Endothelial cell of umbilical vein (primary cell): ENCODE measurements at regions not wholly inside any gene's neighbourhood (a gene's known extent, or its start where the extent isn't known, plus 50 kb on each side); places are given as distances from the start of the nearest gene placed in this dataset.

Experiments
- BruUV-seq: library from RNA; stranded (reverse); fragments of 400-500 nt; replicated peaks from 2 replicates; lab custom pipeline; 2021; lab: Mats Ljungman, UMichigan
- CTCF ChIA-PET: fragments of 300-600, 350-600 bp; sonication (Branson Sonifier 250); formaldehyde crosslinking; loops from one replicate; lab custom pipeline; 2021; ENCODE audit warnings: antibody characterized with exemption, inconsistent platforms; lab: Charles Lee
- POLR2A ChIA-PET: fragments of 300-600, 350-600 bp; sonication (Branson Sonifier 250); formaldehyde crosslinking; loops from one replicate; lab custom pipeline; 2021; ENCODE audit warnings: antibody characterized with exemption, inconsistent platforms; lab: Charles Lee
- DNase-seq: peaks from one replicate; pipeline ENCODE4 v3.0.0-alpha.2; 2011; ENCODE audit warnings: low read depth, low spot score
- FAIRE-seq: peaks from 2 replicates; lab custom pipeline; 2011; peaks lifted over from hg19 to GRCh38; lab: Jason Lieb, UNC
- H2AFZ ChIP-seq: 2 replicates; pipeline ENCODE4 v1.6.0; 2012; ENCODE audit warnings: low read depth, low read length, control low read depth, inconsistent platforms
- H3K27ac ChIP-seq: 2 replicates; pipeline ENCODE4 v1.5.1; 2011; ENCODE audit warnings: low read depth, mild to moderate bottlenecking, control low read depth, low read length, moderate library complexity; ENCODE audit not compliant: insufficient read depth
- H3K27me3 ChIP-seq, 2 experiments: 2 replicates each; pipeline versions ENCODE4 v1.6.0 to v1.6.1; 2011; ENCODE audit warnings: low read length in 2 of 2, mixed read lengths in 1 of 2; ENCODE audit not compliant: control insufficient read depth in 2 of 2, insufficient read depth in 2 of 2
- H3K36me3 ChIP-seq, 2 experiments: 2 replicates in 1 of 2; 3 replicates in 1 of 2; pipeline ENCODE4 v1.5.1; 2011; ENCODE audit warnings: low read length in 2 of 2, mild to moderate bottlenecking in 1 of 2, moderate library complexity in 1 of 2; ENCODE audit not compliant: control insufficient read depth in 2 of 2, insufficient read depth in 2 of 2; ENCODE audit errors: extremely low read depth in 1 of 2
- H3K4me1 ChIP-seq: 3 replicates; pipeline ENCODE4 v1.5.1; 2011; ENCODE audit warnings: mild to moderate bottlenecking, low read length; ENCODE audit not compliant: control insufficient read depth, insufficient read depth; ENCODE audit errors: extremely low read depth
- H3K4me2 ChIP-seq: 2 replicates; pipeline ENCODE4 v1.6.1; 2011; ENCODE audit warnings: low read length, control low read depth, mixed read lengths; ENCODE audit not compliant: insufficient read depth
- H3K4me3 ChIP-seq, 3 experiments: fragments of 200-600 bp in 1 of 3; sonication (generic), shearing (Covaris generic) in 1 of 3; replicated peaks in 1 of 3; 2 replicates each; pipeline ENCODE4 v1.5.1; 2011 to 2016; ENCODE audit warnings: control low read depth in 3 of 3, low read length in 3 of 3, mild to moderate bottlenecking in 2 of 3, inconsistent platforms in 1 of 3, low read depth in 1 of 3, moderate library complexity in 1 of 3; ENCODE audit not compliant: insufficient read depth in 1 of 3
- H3K79me2 ChIP-seq: 2 replicates; pipeline ENCODE4 v1.6.0; 2012; ENCODE audit warnings: low read length, inconsistent platforms; ENCODE audit not compliant: control insufficient read depth, insufficient read depth
- H3K9ac ChIP-seq: replicated peaks from 2 replicates; pipeline ENCODE3; 2011; ENCODE audit warnings: low read length, control low read depth; ENCODE audit not compliant: insufficient read depth; ENCODE audit errors: extremely low read depth
- H3K9me1 ChIP-seq: replicated peaks from 3 replicates; pipeline ENCODE4 v1.6.0; 2011; ENCODE audit warnings: mild to moderate bottlenecking, low read length; ENCODE audit not compliant: control insufficient read depth, insufficient read depth; ENCODE audit errors: extremely low read depth
- H3K9me3 ChIP-seq: replicated peaks from 2 replicates; pipeline ENCODE4 v1.5.1; 2012; ENCODE audit warnings: low read length, inconsistent platforms; ENCODE audit not compliant: control insufficient read depth, insufficient read depth
- H4K20me1 ChIP-seq: replicated peaks from 2 replicates; pipeline ENCODE3; 2011; ENCODE audit warnings: mild to moderate bottlenecking, low read length; ENCODE audit not compliant: control insufficient read depth, insufficient read depth; ENCODE audit errors: extremely low read depth
- EZH2 ChIP-seq: IDR thresholded peaks from 2 replicates; pipeline ENCODE4 v1.6.1; 2012; ENCODE audit warnings: borderline replicate concordance, low read depth, mild to moderate bottlenecking, moderate library complexity, low read length, inconsistent platforms; ENCODE audit not compliant: severe bottlenecking
- FOS ChIP-seq: IDR thresholded peaks from 2 replicates; pipeline ENCODE4 v1.6.1; 2011; ENCODE audit warnings: mild to moderate bottlenecking, low read length, moderate library complexity, borderline replicate concordance; ENCODE audit not compliant: insufficient read depth
- GATA2 ChIP-seq: IDR thresholded peaks from 2 replicates; pipeline ENCODE4 v1.7.0; 2011; ENCODE audit warnings: low read depth, mild to moderate bottlenecking, moderate library complexity, mixed read lengths, low read length; ENCODE audit not compliant: insufficient read length, insufficient read depth
- JUN ChIP-seq: IDR thresholded peaks from 2 replicates; pipeline ENCODE4 v1.6.1; 2011; ENCODE audit warnings: borderline replicate concordance, low read depth; ENCODE audit not compliant: insufficient read length, insufficient read depth
- MYC ChIP-seq: IDR thresholded peaks from one replicate; pipeline ENCODE4 v1.6.1; 2011; ENCODE audit warnings: mild to moderate bottlenecking, low read depth, low read length
- POLR2A ChIP-seq: IDR thresholded peaks from 2 replicates; pipeline ENCODE4 v1.6.1; 2012; ENCODE audit warnings: low read depth, mild to moderate bottlenecking, control low read depth, low read length
- POLR2AphosphoS5 ChIP-seq: IDR thresholded peaks from 2 replicates; pipeline ENCODE4 v1.6.1; 2012; ENCODE audit warnings: low read depth, mild to moderate bottlenecking, control low read depth, low read length, moderate library complexity; ENCODE audit not compliant: insufficient read depth
- dilution Hi-C: fragments of 300-500 bp; cut with MboI; formaldehyde crosslinking; loops from one replicate; pipeline ENCODE4 v1.15.0; 2019; ENCODE audit warnings: low sequenced_read_pairs; ENCODE audit not compliant: extremely low pct_ligation_motif_present
- intact Hi-C: fragments of 100-400 bp; cut with micrococcal nuclease; formaldehyde crosslinking; loops from one replicate; pipeline ENCODE4 v1.10.0; 2022
- TF ChIP-seq, protein P1 (sequence below): IDR thresholded peaks from 2 replicates; pipeline ENCODE4 v1.6.1; 2011; ENCODE audit not compliant: insufficient read depth, insufficient read length
- TF ChIP-seq, protein P2 (sequence below), 2 donors: IDR thresholded peaks; 1 replicate in 1 of 2; 2 replicates in 1 of 2; pipeline ENCODE4 v1.5.1; 2011; ENCODE audit warnings: low read length in 2 of 2, mild to moderate bottlenecking in 2 of 2, moderate library complexity in 2 of 2, control low read depth in 1 of 2, inconsistent platforms in 1 of 2, low read depth in 1 of 2; ENCODE audit not compliant: insufficient read depth in 1 of 2; ENCODE audit errors: extremely low read depth in 1 of 2

DNA sequence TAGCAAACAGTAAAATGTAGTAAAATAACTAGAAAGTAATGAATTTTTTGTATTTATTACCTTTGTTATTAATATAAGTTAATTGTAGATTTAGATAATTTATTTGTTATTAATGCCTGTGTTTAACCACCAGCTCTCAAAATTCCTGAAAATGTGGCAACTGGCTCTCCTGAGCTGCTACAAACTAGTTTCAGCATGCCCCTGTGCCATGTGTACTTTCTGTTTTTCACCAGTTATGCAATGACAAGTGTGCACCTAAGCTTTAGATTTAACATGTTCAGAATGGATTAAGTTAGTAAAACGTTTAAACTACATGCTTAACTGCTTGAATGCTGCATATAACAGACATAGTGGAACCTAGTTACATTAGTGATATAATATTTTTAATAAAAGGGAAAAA is 88.1 kb downstream of the POSTN start:
- Histone ChIP-seq H3K27ac (no peak overlapping the region), H3K4me1 (no peaks in the 10 kb centered on the region), H3K9me1 (no peaks in the 10 kb centered on the region), H3K27me3 (no peaks in the 10 kb centered on the region), H3K4me3 (no peak overlapping the region), H3K36me3 (no peaks in the 10 kb centered on the region), H3K4me2 (no peak overlapping the region), H2AFZ (no peak overlapping the region), H3K79me2 (no peaks in the 10 kb centered on the region), H3K9ac (no peak overlapping the region), H3K9me3 (no peaks in the 10 kb centered on the region), H4K20me1 (no peaks in the 10 kb centered on the region)
- POLR2A ChIA-PET = no interaction called here
- FAIRE-seq = no peak
- TF ChIP-seq JUN = no peak
- no peak for TF ChIP-seq GATA2
- TF ChIP-seq, protein P1, sequence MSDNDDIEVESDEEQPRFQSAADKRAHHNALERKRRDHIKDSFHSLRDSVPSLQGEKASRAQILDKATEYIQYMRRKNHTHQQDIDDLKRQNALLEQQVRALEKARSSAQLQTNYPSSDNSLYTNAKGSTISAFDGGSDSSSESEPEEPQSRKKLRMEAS = no peak
- TF ChIP-seq POLR2A = no peak
- BruUV-seq = no TSS peak
- intact Hi-C loops (no loop called here), dilution Hi-C loops (no loop called here)
- no peak for DNase-seq
- CTCF ChIA-PET = no interaction called here

DNA sequence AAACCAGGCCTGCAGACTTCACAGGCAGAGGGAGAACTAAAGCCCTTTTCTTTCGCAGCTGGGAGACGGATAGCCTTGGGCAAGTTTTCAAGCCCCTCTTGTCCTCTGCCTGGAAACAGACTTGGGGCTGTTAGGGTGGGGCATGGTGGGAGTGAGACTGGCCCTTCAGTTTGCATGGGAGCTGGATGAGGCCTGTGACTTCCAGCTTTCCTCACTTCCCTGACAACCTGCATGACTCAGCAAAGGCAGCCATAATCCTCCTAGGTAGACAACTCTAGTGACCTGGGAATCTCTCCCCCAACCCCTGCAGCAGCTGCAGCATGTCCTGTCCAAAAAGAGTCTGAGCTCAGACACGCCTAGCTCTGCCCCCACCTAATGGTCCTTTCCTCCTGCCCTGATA is 93.0 kb downstream of the POSTN start:
- intact Hi-C loops = no loop called here
- H3K36me3 ChIP-seq = no peaks in the 10 kb centered on the region
- H3K27ac ChIP-seq = no peak overlapping the region
- H4K20me1 ChIP-seq = no peaks in the 10 kb centered on the region
- H3K9ac ChIP-seq = no peak overlapping the region
- no peaks in the 10 kb centered on the region for H3K79me2 ChIP-seq
- H3K9me3 ChIP-seq = no peaks in the 10 kb centered on the region
- DNase-seq (no peak), FAIRE-seq (no peak)
- no peak overlapping the region for H3K4me2 ChIP-seq
- no TSS peak for BruUV-seq
- TF ChIP-seq, protein P1 = no peak
- TF ChIP-seq MYC (no peak), POLR2AphosphoS5 (no peak), JUN (no peak), GATA2 (no peak), POLR2A (no peak), FOS (no peak), EZH2 (no peak)
- TF ChIP-seq, protein P2, sequence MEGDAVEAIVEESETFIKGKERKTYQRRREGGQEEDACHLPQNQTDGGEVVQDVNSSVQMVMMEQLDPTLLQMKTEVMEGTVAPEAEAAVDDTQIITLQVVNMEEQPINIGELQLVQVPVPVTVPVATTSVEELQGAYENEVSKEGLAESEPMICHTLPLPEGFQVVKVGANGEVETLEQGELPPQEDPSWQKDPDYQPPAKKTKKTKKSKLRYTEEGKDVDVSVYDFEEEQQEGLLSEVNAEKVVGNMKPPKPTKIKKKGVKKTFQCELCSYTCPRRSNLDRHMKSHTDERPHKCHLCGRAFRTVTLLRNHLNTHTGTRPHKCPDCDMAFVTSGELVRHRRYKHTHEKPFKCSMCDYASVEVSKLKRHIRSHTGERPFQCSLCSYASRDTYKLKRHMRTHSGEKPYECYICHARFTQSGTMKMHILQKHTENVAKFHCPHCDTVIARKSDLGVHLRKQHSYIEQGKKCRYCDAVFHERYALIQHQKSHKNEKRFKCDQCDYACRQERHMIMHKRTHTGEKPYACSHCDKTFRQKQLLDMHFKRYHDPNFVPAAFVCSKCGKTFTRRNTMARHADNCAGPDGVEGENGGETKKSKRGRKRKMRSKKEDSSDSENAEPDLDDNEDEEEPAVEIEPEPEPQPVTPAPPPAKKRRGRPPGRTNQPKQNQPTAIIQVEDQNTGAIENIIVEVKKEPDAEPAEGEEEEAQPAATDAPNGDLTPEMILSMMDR (IDR thresholded peaks at IDR 0.05; ENCODE audit: extremely low read depth in 1 of 2, insufficient read depth in 1 of 2, low read depth in 1 of 2, low read length in 2 of 2) = no peak
- ChIA-PET CTCF (no interaction called here), POLR2A (no interaction called here)
- H3K9me1 ChIP-seq = no peaks in the 10 kb centered on the region
- H3K4me3 ChIP-seq = no peak overlapping the region
- no peak overlapping the region for H2AFZ ChIP-seq
- H3K27me3 ChIP-seq = no peaks in the 10 kb centered on the region
- H3K4me1 ChIP-seq = no peaks in the 10 kb centered on the region
- dilution Hi-C loops = no loop called here
